GM12873 (cell line): ENCODE measurements at regions not wholly inside any gene's neighbourhood (a gene's known extent, or its start where the extent isn't known, plus 50 kb on each side); places are given as distances from the start of the nearest gene placed in this dataset.

Experiments used
- TF ChIP-seq, protein P1 (sequence below): IDR thresholded peaks from 2 replicates; pipeline ENCODE4 v1.5.1; 2012; ENCODE audit warnings: low read depth, mild to moderate bottlenecking, moderate library complexity, low read length, control low read depth; ENCODE audit not compliant: insufficient read depth; ENCODE audit errors: missing control alignments

DNA sequence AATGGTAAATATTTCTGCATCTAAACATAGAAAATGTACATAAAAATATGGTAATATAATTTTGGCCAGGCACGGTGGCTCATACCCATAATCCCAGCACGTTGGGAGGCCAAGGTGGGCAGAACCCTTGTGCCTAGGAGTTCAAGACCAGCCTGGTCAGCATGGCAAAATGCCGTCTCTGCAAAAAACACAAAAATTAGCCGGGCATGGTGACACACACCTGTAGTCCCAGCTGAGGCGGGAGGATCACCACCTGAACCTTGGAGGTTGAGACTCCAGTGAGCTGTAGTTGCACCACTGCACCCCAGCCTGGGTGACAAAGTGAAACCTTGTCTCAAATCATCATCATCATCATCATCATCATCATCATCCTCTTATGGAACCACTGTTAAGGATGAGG is 230.6 kb upstream of the NCAM1 start:
- TF ChIP-seq, protein P1, sequence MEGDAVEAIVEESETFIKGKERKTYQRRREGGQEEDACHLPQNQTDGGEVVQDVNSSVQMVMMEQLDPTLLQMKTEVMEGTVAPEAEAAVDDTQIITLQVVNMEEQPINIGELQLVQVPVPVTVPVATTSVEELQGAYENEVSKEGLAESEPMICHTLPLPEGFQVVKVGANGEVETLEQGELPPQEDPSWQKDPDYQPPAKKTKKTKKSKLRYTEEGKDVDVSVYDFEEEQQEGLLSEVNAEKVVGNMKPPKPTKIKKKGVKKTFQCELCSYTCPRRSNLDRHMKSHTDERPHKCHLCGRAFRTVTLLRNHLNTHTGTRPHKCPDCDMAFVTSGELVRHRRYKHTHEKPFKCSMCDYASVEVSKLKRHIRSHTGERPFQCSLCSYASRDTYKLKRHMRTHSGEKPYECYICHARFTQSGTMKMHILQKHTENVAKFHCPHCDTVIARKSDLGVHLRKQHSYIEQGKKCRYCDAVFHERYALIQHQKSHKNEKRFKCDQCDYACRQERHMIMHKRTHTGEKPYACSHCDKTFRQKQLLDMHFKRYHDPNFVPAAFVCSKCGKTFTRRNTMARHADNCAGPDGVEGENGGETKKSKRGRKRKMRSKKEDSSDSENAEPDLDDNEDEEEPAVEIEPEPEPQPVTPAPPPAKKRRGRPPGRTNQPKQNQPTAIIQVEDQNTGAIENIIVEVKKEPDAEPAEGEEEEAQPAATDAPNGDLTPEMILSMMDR, result no peak

DNA sequence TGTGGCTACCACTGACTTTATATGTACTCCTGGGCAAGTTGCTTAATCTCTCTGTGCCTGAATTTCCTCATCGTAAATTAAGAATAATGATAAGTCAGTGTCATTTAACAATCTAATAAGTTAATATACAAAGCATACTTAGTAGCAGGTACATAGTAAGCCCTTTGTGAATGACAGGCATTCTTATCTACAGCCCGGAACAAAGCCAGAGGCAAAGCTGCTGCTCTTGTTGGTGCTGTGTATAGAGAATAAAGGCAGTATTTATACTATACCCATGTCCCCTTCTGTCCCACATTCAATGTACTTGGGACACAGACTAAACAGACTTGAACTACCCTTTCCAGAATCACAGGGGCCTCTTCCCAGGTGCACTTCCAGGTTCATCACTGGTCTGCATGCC is 229.7 kb upstream of the NCAM1 start:
- TF ChIP-seq, protein P1, result no peak

DNA sequence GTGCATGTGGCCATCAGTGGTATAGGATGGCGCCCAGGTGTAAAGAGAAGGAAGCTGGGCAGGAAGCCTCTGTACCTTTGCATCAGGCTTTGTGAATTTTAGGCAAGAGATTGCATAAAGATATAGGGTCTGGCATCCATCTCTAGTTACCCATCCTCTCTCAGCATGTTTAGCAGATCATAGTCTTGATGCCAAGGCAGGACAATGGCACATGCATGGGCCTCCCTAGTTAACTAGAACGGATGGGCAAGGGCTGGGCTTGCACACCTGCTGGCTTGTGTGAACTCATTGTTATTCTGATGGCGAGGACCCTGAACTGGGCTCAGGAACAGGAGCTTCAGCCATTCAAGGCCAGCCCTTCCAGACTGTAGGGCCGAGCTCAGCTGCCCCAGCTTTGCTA is 229.2 kb upstream of the NCAM1 start:
- TF ChIP-seq, protein P1, result no peak

DNA sequence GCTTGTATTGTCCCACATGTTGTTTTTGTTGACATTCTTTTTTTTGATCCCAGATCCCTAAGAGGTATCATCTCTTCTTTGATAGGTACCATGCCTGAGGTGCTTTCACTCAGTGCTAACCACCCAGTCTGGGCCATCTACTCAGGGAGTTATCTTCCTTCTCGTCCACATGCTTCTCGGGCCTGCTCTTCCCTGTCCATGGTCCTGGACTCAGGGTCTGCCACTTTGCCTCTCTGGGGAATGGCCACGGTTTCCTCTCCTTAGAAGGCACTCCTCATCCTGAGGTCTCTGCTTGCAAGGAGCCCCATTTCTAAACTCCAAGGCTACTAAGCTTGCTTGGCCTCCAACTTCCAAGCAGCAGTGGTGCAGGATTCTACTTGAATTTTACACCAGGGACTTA is 227.0 kb upstream of the NCAM1 start:
- TF ChIP-seq, protein P1, result no peak

DNA sequence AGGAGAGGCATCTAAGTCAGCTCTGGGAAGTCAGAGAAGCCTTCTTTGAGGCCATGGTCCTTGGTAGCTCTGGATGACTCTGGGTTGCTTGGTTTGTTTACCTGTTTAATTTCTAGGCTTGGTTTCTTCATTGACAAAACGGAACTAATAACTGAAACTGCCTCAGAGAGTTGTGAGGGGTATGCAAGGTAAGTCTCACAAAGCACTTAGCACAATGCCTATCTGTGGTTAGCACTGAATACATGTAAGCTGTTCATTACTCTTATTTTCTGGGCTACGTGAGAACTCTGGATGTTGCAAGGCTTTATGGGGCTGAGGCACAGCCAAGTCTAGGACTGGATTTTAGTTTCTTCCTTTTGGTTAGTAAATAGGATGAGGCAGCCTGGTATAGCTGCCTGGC is 225.8 kb upstream of the NCAM1 start:
- TF ChIP-seq, protein P1, result no peak

DNA sequence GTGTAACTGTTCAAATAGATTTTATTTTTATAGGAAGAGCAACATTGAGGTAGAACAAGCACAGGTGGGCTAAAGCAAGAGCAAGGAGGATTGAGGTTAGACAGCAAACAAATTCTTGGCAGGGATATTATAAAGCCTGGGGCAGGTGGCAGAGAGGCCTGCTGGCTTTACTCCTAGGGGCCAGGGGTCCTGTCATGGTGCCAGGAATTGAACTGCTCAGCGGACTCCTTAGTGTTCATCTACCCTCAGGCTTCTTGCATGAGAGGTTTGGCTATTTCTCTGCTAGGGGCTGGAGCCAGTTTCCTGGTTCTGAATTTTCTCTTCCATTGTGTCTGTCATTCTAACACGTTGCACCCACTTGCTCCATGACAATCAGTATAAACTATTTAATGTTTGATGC is 217.2 kb upstream of the NCAM1 start:
- TF ChIP-seq, protein P1, result no peak

DNA sequence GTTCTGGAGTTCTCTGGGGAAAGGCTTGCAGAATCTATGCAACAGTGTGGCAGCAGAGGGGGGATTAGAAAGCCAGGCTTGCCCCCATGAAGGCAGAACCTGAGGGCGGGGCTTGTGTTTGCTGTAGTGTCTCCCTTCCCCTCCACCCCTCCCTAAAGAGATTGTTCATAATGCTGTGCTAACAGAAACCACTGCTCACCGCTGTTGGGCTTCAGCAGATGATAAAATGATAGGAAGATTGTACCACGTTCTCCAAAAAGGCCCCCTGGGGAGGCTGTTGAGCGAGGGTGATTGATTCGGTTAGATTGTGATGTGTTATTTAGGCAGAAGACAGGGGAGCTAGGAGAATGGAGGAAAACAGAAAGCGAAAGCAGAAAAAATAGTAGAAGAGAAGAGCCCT is 215.2 kb upstream of the NCAM1 start:
- TF ChIP-seq, protein P1, result no peak
